ENCODE measurements at regions not wholly inside any gene's neighbourhood (a gene's known extent, or its start where the extent isn't known, plus 50 kb on each side); places are given as distances from the start of the nearest gene placed in this dataset.

GRCh38 chr6:120620900-120621299 lies 713.4 kb downstream of the TBC1D32 start:
- no peak for DNase-seq

- DNase-seq: no peak
These were observed 719.0 kb downstream of the TBC1D32 start for GRCh38 chr6:120615238-120615637.

- DNase-seq: no peak
These were observed 719.6 kb downstream of the TBC1D32 start for GRCh38 chr6:120614723-120615122.

GRCh38 chr6:120608826-120609225 lies 725.5 kb downstream of the TBC1D32 start:
- no peak for DNase-seq

- DNase-seq: no peak
These were observed 727.5 kb downstream of the TBC1D32 start for GRCh38 chr6:120606743-120607142.

- no peak for DNase-seq
These were observed 729.8 kb downstream of the TBC1D32 start for GRCh38 chr6:120604510-120604909.

GRCh38 chr6:120590611-120591010 lies 743.7 kb downstream of the TBC1D32 start:
- DNase-seq: no peak

- DNase-seq: no peak
These were observed 745.9 kb downstream of the TBC1D32 start for GRCh38 chr6:120588424-120588823.

GRCh38 chr6:120587381-120587780 lies 746.9 kb downstream of the TBC1D32 start:
- DNase-seq: no peak

- DNase-seq: no peak
These were observed 750.0 kb downstream of the TBC1D32 start for GRCh38 chr6:120584111-120584760.

- no peak for DNase-seq
These were observed 758.2 kb downstream of the TBC1D32 start for GRCh38 chr6:120576061-120576460.

GRCh38 chr6:120569714-120570113 lies 764.6 kb downstream of the TBC1D32 start:
- no peak for DNase-seq

- no peak for DNase-seq
These were observed 769.5 kb downstream of the TBC1D32 start for GRCh38 chr6:120564779-120565178.

GRCh38 chr6:120558294-120558693 lies 776.0 kb downstream of the TBC1D32 start:
- DNase-seq: no peak

- no peak for DNase-seq
These were observed 776.7 kb downstream of the TBC1D32 start for GRCh38 chr6:120557554-120557953.

GRCh38 chr6:120556491-120556890 lies 777.8 kb downstream of the TBC1D32 start:
- DNase-seq: no peak

- DNase-seq: no peak
These were observed 780.9 kb downstream of the TBC1D32 start for GRCh38 chr6:120553353-120553752.

- DNase-seq: no peak
These were observed 788.9 kb downstream of the TBC1D32 start for GRCh38 chr6:120545353-120545752.

GRCh38 chr6:120534954-120535353 lies 799.3 kb downstream of the TBC1D32 start:
- DNase-seq: no peak

- no peak for DNase-seq
These were observed 807.7 kb downstream of the TBC1D32 start for GRCh38 chr6:120526576-120526975.

GRCh38 chr6:120514544-120514943 lies 819.7 kb downstream of the TBC1D32 start:
- no peak for DNase-seq

- DNase-seq: no peak
These were observed 822.6 kb downstream of the TBC1D32 start for GRCh38 chr6:120511712-120512111.

GRCh38 chr6:120498711-120499110 lies 835.6 kb downstream of the TBC1D32 start:
- no peak for DNase-seq

GRCh38 chr6:120496661-120497060 lies 837.6 kb downstream of the TBC1D32 start:
- no peak for DNase-seq

- DNase-seq: no peak
These were observed 840.8 kb downstream of the TBC1D32 start for GRCh38 chr6:120493505-120493904.

Data from occipital lobe (tissue), 1 donor.